Activated CD4-positive, alpha-beta T cell treated with anti-CD3 and anti-CD28 coated beads for 24 hours (primary cell): ENCODE measurements at regions not wholly inside any gene's neighbourhood (a gene's known extent, or its start where the extent isn't known, plus 50 kb on each side); places are given as distances from the start of the nearest gene placed in this dataset.
"Not testable (repeated sequence)": the region's sequence is repeated elsewhere in the genome, so short reads cannot be mapped to it uniquely, and the experiment has no call there.

ENCODE experiments used
- DNase-seq, 2 donors: peaks; one replicate each; pipeline ENCODE4 v3.0.0-alpha.2; 2020; ENCODE audit warnings: low read depth in 2 of 2

DNA sequence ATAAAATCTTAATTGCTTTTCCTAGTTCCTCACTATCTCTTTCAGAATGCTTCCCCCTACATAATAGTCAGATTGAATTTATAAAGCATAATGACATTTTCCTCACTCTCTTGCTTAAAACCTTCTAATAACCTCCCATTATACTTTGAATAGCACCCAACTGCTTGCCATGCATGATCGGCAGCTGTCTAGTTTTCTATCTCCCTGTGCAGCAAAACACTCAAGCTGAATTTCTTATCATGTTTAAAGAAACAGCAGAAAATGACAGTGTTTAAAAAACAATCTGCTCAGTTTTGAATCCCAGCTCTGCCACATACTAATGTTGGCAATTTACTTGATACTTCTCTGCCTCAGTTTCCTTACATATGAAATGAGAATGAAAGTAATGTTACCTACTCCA is 947.1 kb upstream of the HS3ST1 start:
- DNase-seq = no peak

DNA sequence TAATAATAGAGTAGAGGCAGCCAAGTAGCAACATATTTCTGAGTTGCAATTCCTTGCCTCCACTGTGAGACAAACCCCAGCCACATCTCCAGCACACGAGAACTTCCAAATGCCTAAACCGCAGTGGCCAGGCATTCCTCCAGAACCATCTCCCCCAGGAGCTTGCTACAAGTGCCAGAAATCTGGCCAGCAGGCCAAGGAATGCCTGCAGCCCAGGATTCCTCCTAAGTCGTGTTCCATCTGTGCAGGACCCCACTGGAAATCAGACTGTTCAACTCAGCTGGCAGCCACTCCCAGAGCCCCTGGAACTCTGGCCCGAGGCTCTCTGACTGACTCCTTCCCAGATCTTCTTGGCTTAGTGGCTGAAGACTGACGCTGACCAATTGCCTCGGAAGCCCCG is 937.2 kb upstream of the HS3ST1 start:
- not testable (repeated sequence) for DNase-seq

DNA sequence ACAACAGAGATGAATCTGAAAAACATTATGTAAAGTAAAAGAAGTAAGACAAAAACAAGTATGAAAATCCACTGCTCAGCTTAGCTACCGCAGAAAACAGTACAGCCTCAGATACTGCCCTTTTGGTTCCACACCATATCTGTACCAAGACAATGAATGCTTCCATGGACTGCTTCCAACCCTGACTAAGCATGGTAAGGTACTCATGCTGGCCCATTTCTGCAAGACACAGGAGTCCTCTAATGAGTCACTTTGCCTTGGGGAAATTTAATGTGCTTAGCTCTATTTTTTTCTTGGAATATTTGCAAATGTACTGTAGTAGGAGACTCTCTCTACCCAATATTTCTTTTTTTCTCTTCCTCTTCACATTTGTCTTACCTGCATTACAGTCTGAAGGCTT is 931.7 kb upstream of the HS3ST1 start:
- no peak for DNase-seq

DNA sequence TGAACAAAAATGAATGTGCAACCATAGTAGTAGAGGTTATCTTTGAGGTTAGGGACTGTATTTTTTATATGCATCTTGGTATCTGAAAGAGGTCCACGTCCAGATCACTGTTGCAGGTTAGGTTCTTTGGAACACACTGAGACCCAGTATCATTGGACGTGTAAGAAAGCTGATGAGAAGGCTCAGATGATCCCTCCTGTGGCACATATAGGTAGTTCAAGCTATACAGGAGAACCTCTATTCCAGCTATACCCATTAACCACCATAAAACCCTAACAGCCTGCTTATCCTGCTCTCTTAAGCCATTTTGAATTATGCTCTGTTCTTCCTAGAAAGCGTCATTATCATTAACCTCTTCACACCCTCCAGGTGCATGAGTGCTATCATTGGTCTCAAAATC is 930.7 kb upstream of the HS3ST1 start:
- DNase-seq = no peak

DNA sequence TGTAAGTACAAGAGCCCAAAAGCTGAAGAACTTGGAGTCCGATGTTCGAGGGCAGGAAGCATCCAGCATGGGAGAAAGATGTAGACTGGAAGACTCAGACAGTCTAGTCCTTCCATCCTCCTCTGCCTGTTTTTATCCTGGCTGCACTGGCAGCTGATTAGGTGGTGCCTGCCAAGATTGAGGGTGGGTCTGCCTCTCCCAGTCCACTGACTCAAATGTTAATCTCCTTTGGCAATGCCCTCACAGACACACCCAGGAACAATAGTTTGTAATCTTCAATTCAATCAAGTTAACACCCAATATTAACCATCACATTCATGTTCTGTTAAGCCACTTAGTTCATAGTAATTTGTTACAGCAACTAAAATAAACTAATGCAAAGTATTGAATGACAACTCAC is 904.4 kb upstream of the HS3ST1 start:
- DNase-seq = not testable (repeated sequence)

DNA sequence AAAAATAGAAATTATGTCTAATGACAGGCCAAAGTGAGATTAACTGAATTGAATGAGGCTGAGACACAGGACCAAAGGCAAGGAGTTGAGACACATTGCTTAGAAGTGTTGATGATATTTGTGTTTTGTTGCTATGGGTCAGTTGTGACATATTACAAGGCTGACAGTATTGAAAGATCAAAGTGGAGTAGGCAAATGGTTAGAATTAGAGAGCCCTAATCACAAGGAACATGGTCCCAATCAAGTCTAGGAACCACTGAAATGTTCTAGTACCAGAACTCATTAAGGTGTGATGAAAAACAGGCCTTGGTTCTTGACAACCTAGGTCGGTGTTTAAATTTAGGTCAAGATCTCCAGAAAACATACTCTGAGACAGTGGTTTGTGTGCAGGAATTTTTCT is 896.3 kb upstream of the HS3ST1 start:
- DNase-seq = no peak

DNA sequence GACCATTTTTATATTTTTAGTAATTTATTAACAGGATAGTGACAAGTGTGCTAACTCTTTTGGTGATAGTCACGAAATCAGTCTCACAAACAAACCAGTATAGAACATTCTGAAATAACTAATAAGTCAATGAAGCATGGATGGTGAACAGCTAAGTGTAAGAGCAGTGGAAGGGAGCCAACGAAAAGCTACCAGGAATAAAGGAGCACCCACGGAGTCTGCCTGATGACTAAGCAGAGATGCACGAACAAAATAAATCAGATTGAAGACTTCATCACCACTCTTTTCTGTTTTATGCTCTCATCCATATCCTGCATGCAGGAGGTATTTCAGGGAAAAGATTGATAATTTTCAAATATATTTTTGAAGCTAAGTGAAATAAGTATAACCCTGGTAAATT is 891.1 kb upstream of the HS3ST1 start:
- DNase-seq = no peak

DNA sequence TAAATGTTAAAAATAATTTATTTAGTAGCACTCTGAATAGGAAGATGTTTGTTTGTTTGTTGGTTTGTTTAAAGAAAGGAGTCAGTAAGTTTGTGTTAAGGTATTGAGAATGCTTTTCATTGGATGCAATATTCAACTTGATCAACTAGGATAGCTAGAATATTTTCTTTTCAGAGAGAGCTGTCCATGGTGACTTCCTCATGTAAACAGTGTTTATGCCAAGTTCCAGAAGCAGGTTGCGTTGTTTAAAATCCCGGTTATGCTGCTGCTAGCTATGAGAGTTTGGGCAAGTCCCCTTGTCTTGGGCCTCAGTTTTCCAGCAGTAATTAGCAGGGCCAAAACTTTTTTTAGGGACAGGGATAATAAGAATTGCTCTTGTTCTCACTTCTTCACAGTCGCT is 876.2 kb upstream of the HS3ST1 start:
- DNase-seq = no peak

DNA sequence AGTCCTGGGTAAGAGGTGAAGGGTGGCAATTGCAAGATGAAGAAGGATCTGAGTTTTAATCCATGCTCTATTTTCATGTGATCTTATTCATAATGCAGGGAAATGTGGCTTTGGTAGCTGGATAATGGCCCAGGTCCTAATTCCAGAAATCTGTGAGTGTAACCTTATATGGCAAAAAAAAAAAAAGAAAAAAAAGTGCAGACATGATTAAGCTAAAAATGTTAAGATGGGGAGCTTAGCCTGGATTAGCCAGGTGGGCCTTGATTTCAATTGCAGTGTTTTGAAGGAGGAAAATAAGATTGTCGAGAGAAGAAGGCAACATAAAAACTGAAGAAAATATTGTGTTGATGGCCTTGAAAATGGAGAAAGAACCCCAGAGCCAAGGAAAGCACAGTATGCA is 867.7 kb upstream of the HS3ST1 start:
- DNase-seq = no peak

DNA sequence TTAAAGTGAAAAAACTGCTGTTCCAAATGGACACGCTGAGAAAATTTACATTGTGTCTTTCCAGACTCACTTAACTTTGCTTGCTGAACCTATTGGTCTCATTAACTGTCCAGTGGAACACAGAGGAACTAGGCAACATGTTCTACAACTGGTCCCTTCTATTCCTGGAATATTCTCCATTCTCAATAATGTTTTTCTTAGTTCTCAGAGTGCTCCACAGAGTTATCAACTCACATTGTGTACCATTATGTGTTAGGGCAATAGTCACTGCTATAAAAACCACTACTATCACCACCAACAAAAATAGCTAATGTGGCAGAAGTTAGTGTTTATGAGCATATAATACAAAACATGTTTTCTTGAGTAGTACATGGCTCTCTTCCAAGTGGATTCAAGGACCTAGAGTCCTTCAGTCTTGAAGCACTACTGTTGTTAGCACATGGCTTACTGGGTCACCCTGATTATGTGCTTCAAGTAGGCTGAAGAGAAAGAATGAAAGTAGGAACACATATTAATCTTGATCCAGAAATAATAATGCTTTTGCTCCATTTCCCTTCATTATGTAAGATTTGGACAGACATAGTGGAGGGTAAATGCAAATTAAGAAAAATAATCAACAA is 865.3 kb upstream of the HS3ST1 start:
- DNase-seq = no peak

DNA sequence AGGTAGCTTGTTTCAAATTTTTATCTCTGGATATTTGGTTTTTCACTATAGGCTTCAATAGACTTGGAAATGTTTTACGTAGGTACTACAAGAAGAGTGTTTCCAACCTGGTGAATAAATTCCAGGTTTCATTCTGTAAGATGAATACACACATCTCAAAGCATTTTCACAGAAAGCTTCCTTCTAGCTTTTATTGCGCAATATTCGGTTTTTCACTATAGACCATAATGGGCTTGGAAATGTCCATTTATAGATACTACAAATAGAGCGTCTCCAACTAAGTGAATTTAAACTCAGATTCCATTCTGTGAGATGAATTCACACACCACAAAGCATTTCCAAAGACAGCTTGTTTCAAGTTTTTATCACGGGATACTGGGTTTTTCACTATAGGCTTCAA is 857.7 kb upstream of the HS3ST1 start:
- DNase-seq = no peak

DNA sequence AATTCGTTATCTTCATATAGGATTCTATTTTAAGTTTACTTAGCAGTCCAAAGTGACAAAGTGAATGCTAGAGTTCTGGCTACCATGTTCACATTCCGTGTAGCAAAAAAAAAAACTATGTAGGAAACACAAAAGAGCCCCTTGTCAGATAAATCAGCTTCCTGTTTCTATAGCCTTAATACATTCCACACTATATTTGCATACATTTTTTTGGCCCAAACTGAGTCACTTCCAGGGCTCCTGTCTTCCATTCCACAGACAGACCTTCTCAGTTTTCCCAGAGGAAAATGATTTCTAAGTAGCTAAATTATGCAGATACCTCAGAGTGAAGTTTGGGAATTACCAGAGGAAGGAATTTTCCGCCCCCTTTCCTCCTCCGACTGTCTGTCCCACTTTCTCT is 841.9 kb upstream of the HS3ST1 start:
- no peak for DNase-seq

DNA sequence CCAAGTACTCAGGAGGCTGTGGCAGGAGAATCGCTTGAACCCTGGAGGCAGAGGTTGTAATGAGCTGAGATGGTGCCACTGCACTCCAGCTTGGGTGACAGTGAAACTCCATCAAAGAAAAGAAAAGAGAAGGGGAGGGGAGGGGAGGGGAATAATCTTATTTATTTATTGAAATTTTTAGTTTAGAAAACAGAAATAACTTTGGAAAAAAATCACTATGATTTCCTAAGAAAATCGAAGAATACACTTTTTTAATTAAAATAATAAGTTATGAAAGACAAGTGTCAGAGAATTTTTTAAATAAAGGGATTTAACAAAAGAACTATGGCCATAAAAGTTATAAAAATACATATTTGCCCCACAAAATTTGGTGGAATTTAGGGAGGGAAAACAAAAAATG is 836.9 kb upstream of the HS3ST1 start:
- no peak for DNase-seq

DNA sequence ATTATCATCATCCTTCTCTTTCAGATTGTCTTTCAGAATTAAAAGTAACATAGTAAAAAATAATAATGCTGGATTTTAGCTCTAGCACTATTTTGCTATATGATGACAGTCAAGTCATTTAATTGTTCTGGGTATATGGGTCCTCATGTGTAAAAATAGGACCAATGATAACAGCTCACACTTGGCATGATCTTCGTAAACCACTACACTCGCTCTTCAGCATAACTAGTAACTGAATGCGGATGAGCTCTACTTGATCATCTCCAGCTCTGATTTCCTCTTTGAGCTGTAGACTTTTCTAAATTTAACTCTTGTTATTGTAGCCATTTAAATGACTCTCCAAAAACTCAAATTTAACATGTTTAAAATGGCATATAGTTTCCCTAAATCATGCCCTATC is 831.8 kb upstream of the HS3ST1 start:
- no peak for DNase-seq

DNA sequence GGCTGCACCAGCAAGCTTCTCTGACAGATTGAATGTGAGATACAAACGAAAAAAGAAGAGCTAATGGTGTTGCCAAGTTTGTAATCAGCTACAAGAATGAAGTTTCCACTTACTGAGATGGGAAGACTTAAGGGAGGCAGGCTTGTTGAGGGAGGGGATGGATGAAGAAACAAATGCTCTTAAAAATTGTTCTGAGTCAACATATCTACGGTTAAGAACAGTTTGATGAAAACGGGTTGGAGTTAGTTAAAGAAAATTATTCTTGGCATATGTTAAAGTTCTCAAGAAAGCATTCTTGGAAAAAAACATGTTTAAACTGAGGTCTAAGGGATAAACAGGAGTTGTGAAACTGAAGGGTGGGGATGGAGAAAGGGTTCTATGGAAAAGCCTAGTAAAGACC is 816.3 kb upstream of the HS3ST1 start:
- DNase-seq = no peak

DNA sequence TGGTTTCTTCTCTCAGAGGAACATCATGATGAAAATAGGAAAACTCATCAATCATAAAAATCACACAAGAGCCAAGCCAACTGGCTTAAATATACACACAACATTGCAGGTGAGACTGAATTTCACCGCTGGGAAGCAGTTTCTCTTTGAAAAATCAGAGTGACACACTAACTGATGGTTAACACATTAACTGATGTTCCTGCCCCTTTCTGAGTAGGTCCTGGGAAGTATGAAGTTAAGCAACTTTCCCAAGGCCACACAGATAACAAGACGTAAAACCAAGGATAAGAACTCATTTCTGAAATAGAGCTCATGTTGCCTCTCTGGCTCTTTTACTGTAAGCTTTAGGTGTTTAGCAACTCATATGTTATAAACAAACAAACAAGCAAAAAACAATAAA is 813.7 kb upstream of the HS3ST1 start:
- DNase-seq = no peak

DNA sequence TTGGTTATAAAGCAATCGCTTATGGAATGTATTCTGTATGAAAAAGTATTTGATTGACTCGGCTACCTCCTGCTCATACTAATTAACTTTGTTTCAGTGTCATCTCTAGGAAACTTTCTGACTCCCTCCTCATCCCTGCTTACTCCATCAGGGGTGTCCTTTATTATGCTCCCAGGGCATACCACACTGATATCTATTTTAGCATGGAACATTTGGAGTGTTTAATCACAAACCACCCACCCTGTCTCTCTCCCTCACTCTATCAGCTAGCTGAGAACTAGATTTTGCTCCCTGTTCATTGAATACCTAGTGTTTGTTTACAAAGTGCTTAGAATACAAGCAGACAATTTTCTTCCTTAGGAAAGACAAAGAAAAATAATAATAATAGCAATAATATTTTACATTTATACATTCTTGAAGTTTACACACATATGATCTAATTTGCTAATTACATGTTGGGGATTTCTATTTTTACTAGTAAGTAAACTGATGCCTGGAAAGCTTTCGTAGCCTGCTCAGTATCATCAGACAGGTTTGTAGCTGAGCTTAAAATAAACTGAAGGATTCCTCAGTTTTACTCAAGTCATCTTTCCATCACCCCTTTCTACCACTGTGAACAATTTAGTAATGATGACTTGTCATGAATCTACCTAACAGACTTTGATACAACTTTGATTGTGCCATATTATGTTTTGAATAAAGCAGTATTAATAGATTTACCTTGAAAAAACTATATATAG is 811.4 kb upstream of the HS3ST1 start:
- no peak for DNase-seq

DNA sequence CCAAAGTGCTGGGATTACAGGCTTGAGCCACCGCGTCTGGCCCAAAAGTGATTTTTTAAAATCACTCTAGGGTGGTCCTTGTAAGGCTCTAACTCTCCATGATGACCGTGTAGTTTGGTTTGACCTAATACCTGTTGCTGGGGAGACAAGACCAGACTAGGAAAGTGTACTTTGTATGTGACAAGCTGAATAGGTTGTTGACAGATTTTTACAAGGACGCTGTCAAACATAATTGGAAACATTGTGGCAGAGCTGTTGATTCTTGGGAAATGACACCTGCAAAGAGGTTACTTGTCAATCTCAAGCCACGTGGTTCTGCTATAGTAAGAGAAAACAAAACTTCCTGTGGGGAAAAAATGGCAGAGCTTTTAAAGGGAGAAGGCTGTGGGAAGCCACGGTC is 802.4 kb upstream of the HS3ST1 start:
- no peak for DNase-seq

DNA sequence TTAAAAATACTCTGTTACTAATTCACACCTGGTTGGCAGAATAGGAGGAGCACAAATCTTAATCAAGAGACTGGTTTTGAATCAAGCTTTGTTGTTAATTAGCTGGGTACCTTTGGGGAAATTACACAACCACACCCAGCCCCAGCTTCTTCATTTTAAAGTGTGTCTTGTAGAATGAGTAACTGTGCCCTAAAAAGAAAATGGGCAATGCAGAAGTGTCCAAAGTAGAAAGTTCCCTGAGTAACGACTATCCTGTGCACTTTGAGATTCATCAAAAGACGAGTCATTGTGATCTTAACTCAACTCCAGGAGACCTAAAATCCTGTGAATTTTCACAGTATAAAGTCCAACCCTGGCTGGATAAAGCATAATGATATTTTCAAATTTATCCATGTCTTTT is 792.3 kb upstream of the HS3ST1 start:
- DNase-seq = no peak

DNA sequence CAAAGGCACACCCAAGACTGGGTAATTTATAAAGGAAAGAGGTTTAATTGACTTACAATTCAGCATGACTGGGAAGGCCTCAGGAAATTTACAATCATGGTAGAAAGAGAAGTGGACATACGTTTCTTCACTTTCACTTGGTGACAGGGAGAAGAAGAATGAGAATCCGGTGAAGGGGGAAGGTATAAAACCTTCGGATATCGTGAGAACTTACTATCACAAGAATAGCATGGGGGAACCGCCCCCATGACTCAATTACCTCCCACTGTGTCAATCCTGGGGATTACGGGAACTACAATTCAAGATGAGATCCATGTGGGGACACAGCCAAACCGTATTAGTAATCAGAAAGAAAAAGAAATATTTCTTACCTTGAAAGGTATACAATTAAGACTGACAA is 782.9 kb upstream of the HS3ST1 start:
- DNase-seq = no peak

DNA sequence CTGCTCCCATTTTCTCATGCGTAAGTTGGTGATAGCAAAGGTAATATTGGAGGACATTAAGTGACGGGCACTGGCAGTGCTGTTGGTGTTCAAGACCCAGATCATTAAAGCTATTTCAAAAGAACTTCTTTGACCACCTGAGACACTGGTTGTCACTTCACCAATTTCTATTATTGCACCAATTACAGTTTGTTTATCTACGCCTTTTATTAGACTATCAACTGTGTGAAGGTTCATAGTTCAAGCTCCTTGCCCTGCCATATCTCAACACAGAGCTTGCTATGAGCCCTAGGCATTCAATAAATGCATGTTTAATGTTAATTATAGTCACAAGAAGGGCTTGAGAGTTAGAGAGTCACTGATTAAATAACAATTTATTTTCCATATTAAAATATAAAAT is 778.7 kb upstream of the HS3ST1 start:
- DNase-seq = no peak

DNA sequence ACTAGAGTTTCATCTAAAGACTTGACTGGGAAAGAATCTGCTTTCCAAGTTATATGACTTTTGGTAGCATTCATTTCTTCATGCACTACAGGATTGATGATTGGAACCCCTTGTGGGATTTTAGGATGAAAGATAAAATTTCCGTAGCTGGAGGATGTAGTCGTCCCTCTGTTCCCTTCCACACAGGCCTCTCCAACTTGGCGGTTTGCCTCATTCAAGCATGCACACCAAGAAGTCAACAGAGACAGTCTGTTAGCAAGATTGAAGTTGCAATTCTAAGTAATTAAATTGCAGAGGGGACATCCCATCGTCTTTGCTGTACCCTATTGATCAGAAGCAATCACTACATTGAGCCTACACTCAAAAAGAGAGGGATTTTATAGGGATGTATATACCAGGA is 777.4 kb upstream of the HS3ST1 start:
- DNase-seq = no peak

DNA sequence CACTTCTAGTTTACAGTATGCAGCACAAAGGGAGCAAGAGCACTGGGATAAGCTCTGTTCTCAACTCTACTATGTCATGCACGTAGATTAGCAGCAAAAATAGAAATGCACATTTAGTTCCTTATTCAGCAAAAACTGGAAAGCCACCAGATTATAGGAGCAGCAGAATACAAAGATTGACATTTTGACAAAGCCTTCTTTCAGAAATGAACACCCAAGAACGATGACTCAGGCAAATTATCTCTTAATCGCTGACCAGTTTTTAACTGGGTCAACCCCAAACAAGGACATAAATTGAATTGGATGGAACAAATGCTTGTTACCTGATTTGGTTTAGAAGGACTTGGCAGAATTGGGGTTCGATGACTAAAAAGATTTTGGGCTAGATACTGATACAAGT is 775.3 kb upstream of the HS3ST1 start:
- no peak for DNase-seq

DNA sequence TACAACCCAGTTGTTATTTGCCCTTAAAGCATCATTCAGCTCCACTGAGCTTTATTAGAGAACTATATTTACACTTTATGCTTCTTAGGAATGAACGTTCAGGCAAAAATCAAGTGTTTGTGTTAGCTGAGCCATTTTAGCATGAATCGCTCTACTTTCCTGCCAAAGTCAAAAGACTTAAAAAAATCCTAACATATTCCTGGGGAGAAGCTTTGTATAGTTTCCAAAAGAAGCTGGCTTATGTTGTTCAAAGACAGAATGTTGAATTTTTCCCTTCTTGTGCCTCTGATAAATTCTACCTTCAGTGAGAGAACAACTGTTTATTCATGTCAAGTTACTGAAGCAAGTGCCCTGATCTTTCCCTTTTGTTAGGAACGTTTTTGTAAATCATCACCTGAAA is 771.5 kb upstream of the HS3ST1 start:
- DNase-seq = no peak
